CD4-positive, alpha-beta T cell (primary cell): ENCODE measurements at regions not wholly inside any gene's neighbourhood (a gene's known extent, or its start where the extent isn't known, plus 50 kb on each side); places are given as distances from the start of the nearest gene placed in this dataset.

Source experiments
- ATAC-seq: fragments of 200-7000 bp; cut with Tn5 transposase; one replicate; pipeline ENCODE4 v1.10.0; 2022; ENCODE audit warnings: mild to moderate bottlenecking; ENCODE audit not compliant: poor library complexity
- CTCF ChIA-PET: fragments of 350-600 bp; sonication (Branson Sonifier 250); formaldehyde crosslinking; loops from one replicate; lab custom pipeline; 2021; ENCODE audit warnings: antibody characterized with exemption, inconsistent platforms; lab: Charles Lee
- POLR2A ChIA-PET: fragments of 350-600 bp; sonication (Branson Sonifier 250); formaldehyde crosslinking; loops from one replicate; lab custom pipeline; 2021; ENCODE audit warnings: antibody characterized with exemption, inconsistent platforms; lab: Charles Lee
- DNase-seq, 14 experiments: peaks; one replicate each; pipeline ENCODE4 v3.0.0-alpha.2; 2013 to 2020; ENCODE audit warnings: mixed read lengths in 2 of 14
- H3K27ac ChIP-seq, 2 donors: one replicate each; pipeline versions ENCODE4 v1.5.1 to v1.7.0; 2013; ENCODE audit warnings: low read length in 2 of 2, low read depth in 1 of 2, mild to moderate bottlenecking in 1 of 2
- H3K27me3 ChIP-seq, 2 experiments: 1 replicate in 1 of 2; 2 replicates in 1 of 2; pipeline versions ENCODE4 v1.6.1 to v1.7.0; 2013; ENCODE audit warnings: low read length in 2 of 2, control low read depth in 1 of 2, mild to moderate bottlenecking in 1 of 2, moderate library complexity in 1 of 2; ENCODE audit not compliant: insufficient read depth in 2 of 2, control insufficient read depth in 1 of 2
- H3K36me3 ChIP-seq: one replicate; pipeline ENCODE4 v1.6.1; 2013; ENCODE audit warnings: low read length, control low read depth; ENCODE audit not compliant: insufficient read depth
- H3K4me1 ChIP-seq: one replicate; pipeline ENCODE4 v1.6.1; 2013; ENCODE audit warnings: low read length, control low read depth; ENCODE audit not compliant: insufficient read depth
- H3K4me3 ChIP-seq: one replicate; pipeline ENCODE4 v1.5.1; 2013; ENCODE audit warnings: mild to moderate bottlenecking, low read length, moderate library complexity
- H3K9me3 ChIP-seq, 2 experiments: 1 replicate in 1 of 2; 2 replicates in 1 of 2; pipeline versions ENCODE4 v1.6.1 to v1.7.0; 2013; ENCODE audit warnings: low read length in 2 of 2, mild to moderate bottlenecking in 2 of 2, control low read depth in 1 of 2, moderate library complexity in 1 of 2; ENCODE audit not compliant: control insufficient read depth in 1 of 2, insufficient read depth in 1 of 2
- H3K27ac Mint-ChIP-seq: one replicate; pipeline ENCODE4 v1.8.0; 2020; ENCODE audit warnings: mixed read lengths
- H3K27me3 Mint-ChIP-seq: one replicate; pipeline ENCODE4 v1.8.0; 2021; ENCODE audit warnings: mixed read lengths
- H3K36me3 Mint-ChIP-seq: one replicate; pipeline ENCODE4 v1.8.0; 2021; ENCODE audit warnings: low read depth, mixed read lengths
- H3K4me1 Mint-ChIP-seq: one replicate; pipeline ENCODE4 v1.8.0; 2021; ENCODE audit warnings: low read depth, mixed read lengths
- H3K4me3 Mint-ChIP-seq: one replicate; pipeline ENCODE4 v1.8.0; 2020; ENCODE audit warnings: mild to moderate bottlenecking, mixed read lengths
- H3K9me3 Mint-ChIP-seq: one replicate; pipeline ENCODE4 v1.8.0; 2020; ENCODE audit warnings: mixed read lengths
- CTCF ChIP-seq: fragments of 200-600 bp; IDR thresholded peaks from one replicate; pipeline ENCODE4 v1.8.0; 2022; ENCODE audit warnings: antibody characterized with exemption, mild to moderate bottlenecking
- intact Hi-C, 2 experiments: fragments of 100-400 bp; cut with DNase I in 1 of 2; cut with micrococcal nuclease in 1 of 2; formaldehyde crosslinking; loops; one replicate each; pipeline versions ENCODE4 v1.15.1 to v1.9.0; 2023 to 2025; cut with DNase I, micrococcal nuclease

DNA sequence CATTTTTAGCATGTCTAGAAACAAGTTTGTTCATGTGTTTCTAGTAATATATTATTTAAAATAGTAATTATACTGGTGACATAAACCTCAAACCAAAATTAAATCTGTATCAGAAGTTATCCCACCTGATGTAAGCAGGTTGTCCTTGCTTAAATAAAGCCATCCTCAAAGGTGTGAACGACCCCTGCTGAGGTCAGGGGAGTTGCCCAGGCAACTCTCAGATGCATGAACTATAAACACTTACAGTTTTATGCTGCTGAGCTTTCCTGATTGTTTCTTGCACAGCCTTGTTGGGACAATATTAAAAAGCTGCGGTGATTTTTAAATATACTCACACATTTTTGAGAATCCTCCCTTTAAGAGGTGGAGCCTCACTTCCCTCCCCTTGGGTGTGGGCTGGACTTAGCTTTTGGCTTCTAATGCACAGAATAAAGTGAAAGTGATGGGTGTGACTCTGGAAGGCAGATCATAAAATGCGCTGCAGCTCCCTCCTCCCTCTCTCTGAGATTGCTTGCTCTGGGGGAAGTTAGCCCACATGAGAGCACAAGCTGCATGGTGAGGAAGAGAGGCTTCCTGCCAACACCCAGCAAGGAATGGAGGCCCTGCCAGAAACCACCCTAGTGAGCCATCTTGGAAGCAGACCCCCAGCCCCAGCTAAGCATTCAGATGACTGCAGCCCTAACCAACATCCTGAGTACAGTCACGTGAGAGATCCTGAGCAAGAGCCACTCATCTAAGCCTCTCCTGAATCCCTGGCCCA lies 152.7 kb downstream of the SKIDA1 start:
- ChIA-PET POLR2A (no interaction called here), CTCF (no interaction called here)
- peak overlapping the region; percentile 84 for H3K27ac Mint-ChIP-seq
- Histone ChIP-seq H3K36me3 (no peaks in the 10 kb centered on the region), H3K27ac (no peak overlapping the region), H3K27me3 (no peaks in the 10 kb centered on the region), H3K9me3 (no peaks in the 10 kb centered on the region), H3K4me3 (no peak overlapping the region), H3K4me1 (peaks cover 11% of the 10 kb centered on the region)
- H3K36me3 Mint-ChIP-seq = no peaks in the 10 kb centered on the region
- peaks cover 11% of the 10 kb centered on the region for H3K4me1 Mint-ChIP-seq
- no peak for TF ChIP-seq CTCF
- peak overlapping the region; percentile 39 for H3K4me3 Mint-ChIP-seq
- ATAC-seq (peak; percentile 95), DNase-seq (peak in 13 of 14 experiments; percentile 3 to 63 (median 22))
- H3K27me3 Mint-ChIP-seq = no peaks in the 10 kb centered on the region
- intact Hi-C loops = no loop called here
- no peaks in the 10 kb centered on the region for H3K9me3 Mint-ChIP-seq

DNA sequence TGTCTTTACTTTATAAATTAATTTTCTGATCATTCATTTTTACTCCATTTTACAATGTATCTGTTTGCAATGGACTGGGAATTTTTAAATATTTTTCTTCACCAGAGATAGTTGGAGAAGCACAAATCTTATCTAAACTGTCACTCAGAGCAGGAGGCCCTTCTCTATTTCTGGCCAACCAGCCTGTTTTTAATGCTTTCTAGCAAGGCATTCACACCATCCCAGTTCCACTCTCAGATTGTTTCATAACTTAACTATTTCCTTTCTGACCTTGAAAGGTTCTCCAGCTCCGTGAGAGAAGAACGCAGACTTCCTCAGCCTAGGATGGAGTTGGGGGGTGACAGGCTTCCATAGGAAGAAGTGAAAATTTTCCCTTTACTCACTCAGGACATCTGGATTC lies 155.8 kb downstream of the SKIDA1 start:
- CTCF ChIA-PET = interaction anchor here (0.6 kb wide), 1 partner anchor 38 kb away, joined by 3 read pairs; no protein-coding TSS in a partner anchor

GRCh38 chr10:21368728-21369425 lies 156.6 kb downstream of the SKIDA1 start:
- Histone ChIP-seq H3K27me3 (no peaks in the 10 kb centered on the region), H3K27ac (no peak overlapping the region), H3K4me1 (peaks cover 11% of the 10 kb centered on the region), H3K9me3 (no peaks in the 10 kb centered on the region), H3K4me3 (no peak overlapping the region), H3K36me3 (no peaks in the 10 kb centered on the region)
- TF ChIP-seq CTCF = no peak
- no peak for ATAC-seq
- DNase-seq = no peak
- intact Hi-C loops = no loop called here
- peaks cover 11% of the 10 kb centered on the region for H3K4me1 Mint-ChIP-seq
- CTCF ChIA-PET = no interaction called here
- H3K36me3 Mint-ChIP-seq = no peaks in the 10 kb centered on the region
- no peaks in the 10 kb centered on the region for H3K27me3 Mint-ChIP-seq
- POLR2A ChIA-PET = no interaction called here
- no peak overlapping the region for H3K27ac Mint-ChIP-seq
- H3K9me3 Mint-ChIP-seq = no peaks in the 10 kb centered on the region
- H3K4me3 Mint-ChIP-seq = no peak overlapping the region

More for the DNA sequence above, 155.8 kb downstream of the SKIDA1 start:
- Mint-ChIP-seq H3K27ac (no peak overlapping the region), H3K27me3 (no peaks in the 10 kb centered on the region), H3K9me3 (no peaks in the 10 kb centered on the region), H3K4me1 (peaks cover 11% of the 10 kb centered on the region), H3K4me3 (no peak overlapping the region), H3K36me3 (no peaks in the 10 kb centered on the region)
- intact Hi-C loops = no loop called here
- Histone ChIP-seq H3K9me3 (no peaks in the 10 kb centered on the region), H3K27ac (no peak overlapping the region), H3K27me3 (no peaks in the 10 kb centered on the region), H3K4me3 (no peak overlapping the region), H3K4me1 (peaks cover 11% of the 10 kb centered on the region), H3K36me3 (no peaks in the 10 kb centered on the region)
- no peak for TF ChIP-seq CTCF
- ATAC-seq (no peak), DNase-seq (no peak)
- POLR2A ChIA-PET = no interaction called here
